ENCODE measurements at regions not wholly inside any gene's neighbourhood (a gene's known extent, or its start where the extent isn't known, plus 50 kb on each side); places are given as distances from the start of the nearest gene placed in this dataset.

- TF ChIP-seq CTCF (IDR thresholded peaks at IDR 0.05; ENCODE audit: low read depth, low read length) = no peak
- no peak overlapping the region for H3K4me3 ChIP-seq (ENCODE audit: low read depth, low read length)
Observed at GRCh38 chr2:217274578-217274977, 414.7 kb upstream of the TNP1 start.

- no peak for TF ChIP-seq CTCF (IDR thresholded peaks at IDR 0.05; ENCODE audit: low read depth, low read length)
- no peak overlapping the region for H3K4me3 ChIP-seq (ENCODE audit: low read depth, low read length)
Observed at GRCh38 chr2:217273851-217274250, 414.0 kb upstream of the TNP1 start.

GRCh38 chr2:217273162-217273561 lies 413.3 kb upstream of the TNP1 start:
- no peak for TF ChIP-seq CTCF (IDR thresholded peaks at IDR 0.05; ENCODE audit: low read depth, low read length)
- H3K4me3 ChIP-seq (ENCODE audit: low read depth, low read length) = no peak overlapping the region

- H3K4me3 ChIP-seq (ENCODE audit: low read depth, low read length) = no peak overlapping the region
- no peak for TF ChIP-seq CTCF (IDR thresholded peaks at IDR 0.05; ENCODE audit: low read depth, low read length)
Observed at GRCh38 chr2:217271813-217272212, 411.9 kb upstream of the TNP1 start.

GRCh38 chr2:217270485-217271121 lies 410.7 kb upstream of the TNP1 start:
- no peak overlapping the region for H3K4me3 ChIP-seq (ENCODE audit: low read depth, low read length)
- TF ChIP-seq CTCF (IDR thresholded peaks at IDR 0.05; ENCODE audit: low read depth, low read length) = no peak

- TF ChIP-seq CTCF (IDR thresholded peaks at IDR 0.05; ENCODE audit: low read depth, low read length) = no peak
- H3K4me3 ChIP-seq (ENCODE audit: low read depth, low read length) = no peak overlapping the region
Observed at GRCh38 chr2:217269701-217270484, 410.0 kb upstream of the TNP1 start.

- no peak for TF ChIP-seq CTCF (IDR thresholded peaks at IDR 0.05; ENCODE audit: low read depth, low read length)
- no peak overlapping the region for H3K4me3 ChIP-seq (ENCODE audit: low read depth, low read length)
Observed at GRCh38 chr2:217268978-217269377, 409.1 kb upstream of the TNP1 start.

Measured in WI38 (cell line).